ENCODE measurements at regions not wholly inside any gene's neighbourhood (a gene's known extent, or its start where the extent isn't known, plus 50 kb on each side); places are given as distances from the start of the nearest gene placed in this dataset.

DNA sequence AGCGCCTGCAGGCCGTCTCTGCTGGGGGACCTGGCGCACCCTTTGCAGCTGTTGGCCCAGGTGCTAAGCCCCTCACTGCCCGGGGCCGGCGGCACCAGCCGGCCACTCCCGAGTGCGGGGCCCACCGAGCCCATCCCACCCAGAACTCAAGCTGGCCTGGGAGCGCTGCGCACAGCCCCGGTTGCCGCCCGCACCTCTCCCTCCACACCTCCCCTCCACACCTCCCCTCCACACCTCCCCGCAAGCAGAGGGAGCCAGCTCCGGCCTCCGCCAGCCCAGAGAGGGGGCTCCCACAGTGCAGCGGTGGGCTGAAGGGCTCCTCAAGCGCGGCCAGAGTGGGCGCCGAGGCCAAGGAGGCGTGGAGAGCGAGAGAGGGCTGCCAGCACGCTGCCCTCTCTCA is 177.8 kb upstream of the KAZN start:
- TF ChIP-seq, protein P1, sequence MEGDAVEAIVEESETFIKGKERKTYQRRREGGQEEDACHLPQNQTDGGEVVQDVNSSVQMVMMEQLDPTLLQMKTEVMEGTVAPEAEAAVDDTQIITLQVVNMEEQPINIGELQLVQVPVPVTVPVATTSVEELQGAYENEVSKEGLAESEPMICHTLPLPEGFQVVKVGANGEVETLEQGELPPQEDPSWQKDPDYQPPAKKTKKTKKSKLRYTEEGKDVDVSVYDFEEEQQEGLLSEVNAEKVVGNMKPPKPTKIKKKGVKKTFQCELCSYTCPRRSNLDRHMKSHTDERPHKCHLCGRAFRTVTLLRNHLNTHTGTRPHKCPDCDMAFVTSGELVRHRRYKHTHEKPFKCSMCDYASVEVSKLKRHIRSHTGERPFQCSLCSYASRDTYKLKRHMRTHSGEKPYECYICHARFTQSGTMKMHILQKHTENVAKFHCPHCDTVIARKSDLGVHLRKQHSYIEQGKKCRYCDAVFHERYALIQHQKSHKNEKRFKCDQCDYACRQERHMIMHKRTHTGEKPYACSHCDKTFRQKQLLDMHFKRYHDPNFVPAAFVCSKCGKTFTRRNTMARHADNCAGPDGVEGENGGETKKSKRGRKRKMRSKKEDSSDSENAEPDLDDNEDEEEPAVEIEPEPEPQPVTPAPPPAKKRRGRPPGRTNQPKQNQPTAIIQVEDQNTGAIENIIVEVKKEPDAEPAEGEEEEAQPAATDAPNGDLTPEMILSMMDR (conservative IDR thresholded peaks at IDR 0.05 in 1 of 2, IDR thresholded peaks at IDR 0.05 in 1 of 2; ENCODE audit: extremely low read depth in 1 of 2, insufficient read depth in 1 of 2, low read depth in 1 of 2, low read length in 2 of 2) = no peak
- TF ChIP-seq EZH2 (IDR thresholded peaks at IDR 0.05; ENCODE audit: borderline replicate concordance, low read length) = no peak

Data from mammary epithelial cell (primary cell).